ENCODE measurements at regions not wholly inside any gene's neighbourhood (a gene's known extent, or its start where the extent isn't known, plus 50 kb on each side); places are given as distances from the start of the nearest gene placed in this dataset.
"Not testable (repeated sequence)": the region's sequence is repeated elsewhere in the genome, so short reads cannot be mapped to it uniquely, and the experiment has no call there.

- H2BK5ac ChIP-seq (ENCODE audit: low read depth, low read length, poor library complexity, severe bottlenecking); H3K56ac ChIP-seq (ENCODE audit: extremely low read depth, insufficient read depth, low read length); H3K9me1 ChIP-seq (ENCODE audit: insufficient read depth, low read length); CTCF ChIA-PET; H3K18ac ChIP-seq (ENCODE audit: low read depth, low read length); dilution Hi-C loops (cut with HindIII; ENCODE audit: low sequenced_read_pairs, unreplicated experiment); H2BK120ac ChIP-seq (ENCODE audit: low read depth, low read length); H4K5ac ChIP-seq (ENCODE audit: low read depth, low read length); H2BK20ac ChIP-seq (ENCODE audit: low read depth, low read length); BruUV-seq (replicated peaks); H3K23ac ChIP-seq (ENCODE audit: low read depth, low read length); H3K4me3 ChIP-seq (ENCODE audit: insufficient read depth, low read depth, low read length); H2AK5ac ChIP-seq (ENCODE audit: low read depth, low read length); H3K4me1 ChIP-seq (ENCODE audit: control insufficient read depth, insufficient read depth, low read length); DNase-seq; H2AK9ac ChIP-seq (replicated peaks; ENCODE audit: low read depth, low read length, poor library complexity); H3K27ac ChIP-seq (ENCODE audit: insufficient read depth, low read length); H3K14ac ChIP-seq (replicated peaks; ENCODE audit: low read depth, low read length); H3K27me3 ChIP-seq (ENCODE audit: control insufficient read depth, insufficient read depth, low read length); H2BK15ac ChIP-seq (ENCODE audit: low read depth, low read length); ATAC-seq (ENCODE audit: low read depth); H4K91ac ChIP-seq (ENCODE audit: insufficient read depth, low read depth, low read length); in situ Hi-C loops (cut with MboI; ENCODE audit: low sequenced_read_pairs); H3K9me3 ChIP-seq (ENCODE audit: control insufficient read depth, insufficient read depth, low read length); H3K79me1 ChIP-seq (ENCODE audit: low read depth in 1 of 2, low read length in 2 of 2); H2AFZ ChIP-seq (replicated peaks; ENCODE audit: low read length, poor library complexity); H3K4ac ChIP-seq (ENCODE audit: low read depth, low read length); intact Hi-C loops (cut with micrococcal nuclease); H4K8ac ChIP-seq (ENCODE audit: low read depth in 2 of 2, low read length in 2 of 2); H3K4me2 ChIP-seq (ENCODE audit: low read depth, low read length); H3K36me3 ChIP-seq (ENCODE audit: control insufficient read depth, insufficient read depth, low read length); POLR2A ChIA-PET (ENCODE audit: unreplicated experiment); H4K20me1 ChIP-seq (ENCODE audit: insufficient read depth, low read length); H3K9ac ChIP-seq (ENCODE audit: low read depth, low read length): not testable (repeated sequence)
- no CpG with 5 or more reads among the region's 17 CpGs for WGBS, 2 experiments (ENCODE audit: extremely low coverage in 2 of 2, insufficient read length in 1 of 2)
Observed at GRCh38 chr13:18726524-18726923, 455.1 kb downstream of the TUBA3C start.

DNA sequence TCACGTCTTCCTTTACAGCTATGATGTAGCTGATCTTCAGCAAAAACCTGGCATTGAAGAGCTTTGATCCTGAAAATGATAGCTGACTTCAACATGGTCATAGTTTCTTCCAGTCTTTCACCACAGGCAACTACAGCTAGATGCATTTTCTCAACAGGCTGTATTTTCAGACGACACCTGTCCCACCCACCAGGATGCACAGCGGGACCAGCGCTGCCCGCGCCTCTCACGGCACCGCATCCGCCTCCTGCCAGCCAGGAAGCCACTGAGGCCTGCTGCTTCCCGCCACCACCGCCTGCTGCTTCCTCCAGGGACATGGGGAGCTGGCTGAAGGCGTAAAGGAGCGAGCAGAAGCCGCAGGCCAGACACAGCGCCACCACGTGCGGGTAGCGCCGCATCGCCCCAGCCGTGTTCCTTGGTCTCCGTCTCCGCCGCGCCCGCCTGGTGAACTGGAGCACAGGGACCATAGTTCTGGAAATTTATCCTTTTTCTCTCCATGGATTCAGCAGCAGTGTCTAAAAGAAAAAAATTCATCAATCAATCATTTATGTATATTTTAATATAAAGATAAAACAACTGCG is 456.3 kb downstream of the TUBA3C start:
- intact Hi-C loops (cut with micrococcal nuclease); H3K4me3 ChIP-seq (ENCODE audit: insufficient read depth, low read depth, low read length); H3K18ac ChIP-seq (ENCODE audit: low read depth, low read length); H3K36me3 ChIP-seq (ENCODE audit: control insufficient read depth, insufficient read depth, low read length); H2AK5ac ChIP-seq (ENCODE audit: low read depth, low read length); H2BK5ac ChIP-seq (ENCODE audit: low read depth, low read length, poor library complexity, severe bottlenecking); in situ Hi-C loops (cut with MboI; ENCODE audit: low sequenced_read_pairs); H2BK15ac ChIP-seq (ENCODE audit: low read depth, low read length); ATAC-seq (ENCODE audit: low read depth); H3K9ac ChIP-seq (ENCODE audit: low read depth, low read length); H3K14ac ChIP-seq (replicated peaks; ENCODE audit: low read depth, low read length); H4K8ac ChIP-seq (ENCODE audit: low read depth in 2 of 2, low read length in 2 of 2); H4K5ac ChIP-seq (ENCODE audit: low read depth, low read length); H3K4me2 ChIP-seq (ENCODE audit: low read depth, low read length); DNase-seq; H3K9me1 ChIP-seq (ENCODE audit: insufficient read depth, low read length); H2BK20ac ChIP-seq (ENCODE audit: low read depth, low read length); H3K4ac ChIP-seq (ENCODE audit: low read depth, low read length); H3K9me3 ChIP-seq (ENCODE audit: control insufficient read depth, insufficient read depth, low read length); POLR2A ChIA-PET (ENCODE audit: unreplicated experiment); H3K27ac ChIP-seq (ENCODE audit: insufficient read depth, low read length); H2AK9ac ChIP-seq (replicated peaks; ENCODE audit: low read depth, low read length, poor library complexity); H2AFZ ChIP-seq (replicated peaks; ENCODE audit: low read length, poor library complexity); H3K56ac ChIP-seq (ENCODE audit: extremely low read depth, insufficient read depth, low read length); CTCF ChIA-PET; H3K27me3 ChIP-seq (ENCODE audit: control insufficient read depth, insufficient read depth, low read length); BruUV-seq (replicated peaks); H4K20me1 ChIP-seq (ENCODE audit: insufficient read depth, low read length); H3K4me1 ChIP-seq (ENCODE audit: control insufficient read depth, insufficient read depth, low read length); dilution Hi-C loops (cut with HindIII; ENCODE audit: low sequenced_read_pairs, unreplicated experiment); H3K79me1 ChIP-seq (ENCODE audit: low read depth in 1 of 2, low read length in 2 of 2); H3K23ac ChIP-seq (ENCODE audit: low read depth, low read length); H4K91ac ChIP-seq (ENCODE audit: insufficient read depth, low read depth, low read length); H2BK120ac ChIP-seq (ENCODE audit: low read depth, low read length): not testable (repeated sequence)
- no CpG with 5 or more reads among the region's 27 CpGs for WGBS, 2 experiments (ENCODE audit: extremely low coverage in 2 of 2, insufficient read length in 1 of 2)
